ENCODE measurements at regions not wholly inside any gene's neighbourhood (a gene's known extent, or its start where the extent isn't known, plus 50 kb on each side); places are given as distances from the start of the nearest gene placed in this dataset.
"Not testable (repeated sequence)": the region's sequence is repeated elsewhere in the genome, so short reads cannot be mapped to it uniquely, and the experiment has no call there.

- no peak for DNase-seq
Measured at GRCh38 chr18:37913051-37913450, 347.5 kb upstream of the CELF4 start.

- DNase-seq = no peak
Measured at GRCh38 chr18:37902344-37902743, 336.7 kb upstream of the CELF4 start.

GRCh38 chr18:37900326-37900725 lies 334.7 kb upstream of the CELF4 start:
- DNase-seq = no peak

GRCh38 chr18:37889963-37890362 lies 324.4 kb upstream of the CELF4 start:
- no peak for DNase-seq

GRCh38 chr18:37874721-37875120 lies 309.1 kb upstream of the CELF4 start:
- no peak for DNase-seq

- DNase-seq = no peak
Measured at GRCh38 chr18:37873416-37873815, 307.8 kb upstream of the CELF4 start.

- DNase-seq = no peak
Measured at GRCh38 chr18:37872562-37872961, 307.0 kb upstream of the CELF4 start.

GRCh38 chr18:37871561-37871960 lies 306.0 kb upstream of the CELF4 start:
- DNase-seq = no peak

GRCh38 chr18:37869051-37869450 lies 303.5 kb upstream of the CELF4 start:
- no peak for DNase-seq

- DNase-seq = no peak
Measured at GRCh38 chr18:37864122-37864521, 298.5 kb upstream of the CELF4 start.

GRCh38 chr18:37861981-37862380 lies 296.4 kb upstream of the CELF4 start:
- no peak for DNase-seq

- DNase-seq = no peak
Measured at GRCh38 chr18:37854396-37854795, 288.8 kb upstream of the CELF4 start.

- no peak for DNase-seq
Measured at GRCh38 chr18:37853706-37854105, 288.1 kb upstream of the CELF4 start.

- no peak for DNase-seq
Measured at GRCh38 chr18:37852464-37852863, 286.9 kb upstream of the CELF4 start.

GRCh38 chr18:37847544-37847943 lies 281.9 kb upstream of the CELF4 start:
- no peak for DNase-seq

GRCh38 chr18:37846996-37847395 lies 281.4 kb upstream of the CELF4 start:
- no peak for DNase-seq

GRCh38 chr18:37845498-37845897 lies 279.9 kb upstream of the CELF4 start:
- no peak for DNase-seq

GRCh38 chr18:37844209-37844970 lies 278.8 kb upstream of the CELF4 start:
- DNase-seq = no peak

- no peak for DNase-seq
Measured at GRCh38 chr18:37838083-37838482, 272.5 kb upstream of the CELF4 start.

GRCh38 chr18:37836071-37836970 lies 270.7 kb upstream of the CELF4 start:
- DNase-seq = no peak

- not testable (repeated sequence) for DNase-seq
Measured at GRCh38 chr18:37832010-37832695, 266.6 kb upstream of the CELF4 start.

- DNase-seq = no peak
Measured at GRCh38 chr18:37812961-37813360, 247.4 kb upstream of the CELF4 start.

- no peak for DNase-seq
Measured at GRCh38 chr18:37805773-37806404, 240.3 kb upstream of the CELF4 start.
